GM03348 (cell line): ENCODE measurements at regions not wholly inside any gene's neighbourhood (a gene's known extent, or its start where the extent isn't known, plus 50 kb on each side); places are given as distances from the start of the nearest gene placed in this dataset.
"Not testable (repeated sequence)": the region's sequence is repeated elsewhere in the genome, so short reads cannot be mapped to it uniquely, and the experiment has no call there.

Source experiments
- DNase-seq: peaks from one replicate; pipeline ENCODE4 v3.0.0; 2012; ENCODE audit warnings: low spot score

DNA sequence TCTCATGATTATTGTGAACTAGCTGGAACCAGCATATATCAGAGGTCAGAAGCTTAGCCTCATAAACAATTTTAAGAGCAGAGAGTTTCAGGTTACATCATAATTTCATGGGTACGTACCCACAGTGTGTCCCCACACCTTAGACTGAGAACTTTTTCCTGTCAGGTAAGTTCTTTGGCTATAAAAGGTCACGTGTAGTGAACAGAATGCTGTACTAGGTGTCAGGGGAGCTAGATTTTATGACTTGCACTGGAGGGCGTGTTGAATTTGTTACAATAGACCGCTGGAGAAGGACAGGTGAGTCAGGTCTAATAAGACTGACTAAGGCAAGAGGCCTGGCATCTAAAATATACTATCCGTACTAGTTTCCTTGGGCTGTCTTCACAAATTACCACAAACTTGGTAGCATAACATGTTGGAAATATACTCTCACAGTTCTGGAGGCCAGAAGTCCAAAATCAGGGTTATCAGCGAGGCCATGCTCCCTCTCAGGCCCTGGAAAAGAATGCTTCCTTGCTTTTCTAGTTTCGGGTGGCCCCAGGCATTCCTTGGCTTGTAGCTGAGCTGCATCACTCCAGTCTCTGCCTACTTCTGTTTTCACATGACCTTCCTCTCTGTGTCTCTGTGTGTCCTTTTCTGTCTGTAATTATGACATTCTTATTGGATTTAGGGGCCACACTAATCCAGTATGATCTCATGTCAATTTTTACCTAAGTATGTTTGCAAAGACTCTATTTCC is 512.0 kb upstream of the NR3C2 start:
- DNase-seq: no peak

DNA sequence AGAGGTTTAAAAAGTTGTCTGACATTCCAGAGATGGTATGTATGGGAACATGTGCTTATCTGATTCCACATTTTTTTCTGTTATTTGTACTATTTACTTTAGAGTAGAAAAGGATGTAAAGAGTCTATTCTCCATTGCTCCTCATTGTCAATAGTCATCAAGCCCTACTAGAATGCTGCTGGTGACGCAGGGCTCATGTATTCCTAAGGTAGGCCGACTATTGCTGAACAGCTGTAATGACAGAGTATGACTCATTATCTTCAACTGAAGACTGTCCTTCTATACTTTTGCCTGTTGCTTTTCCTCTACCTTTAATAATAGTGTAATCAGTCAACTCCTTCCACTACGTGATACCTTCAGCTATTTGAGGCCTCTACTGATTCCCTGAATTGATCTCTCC is 509.1 kb upstream of the NR3C2 start:
- no peak for DNase-seq

DNA sequence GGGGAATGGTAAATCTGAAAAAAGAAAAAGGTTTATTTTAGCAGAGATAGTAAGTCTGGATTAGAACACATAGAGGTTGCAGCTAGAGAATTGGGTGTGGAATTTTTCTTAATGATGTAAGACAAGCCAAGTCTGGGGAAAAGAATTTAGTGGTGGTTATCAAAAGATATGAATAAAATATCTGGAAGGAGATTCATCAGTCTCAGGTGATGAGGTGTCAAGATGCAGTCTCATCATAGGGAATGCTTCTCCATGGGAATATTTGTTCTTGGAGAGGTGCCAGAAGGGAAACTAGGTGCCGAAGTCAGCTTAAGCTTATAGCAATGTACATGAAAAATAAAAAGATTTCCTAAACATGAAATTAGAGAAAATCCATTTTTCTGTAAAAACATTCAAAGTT is 504.1 kb upstream of the NR3C2 start:
- no peak for DNase-seq

DNA sequence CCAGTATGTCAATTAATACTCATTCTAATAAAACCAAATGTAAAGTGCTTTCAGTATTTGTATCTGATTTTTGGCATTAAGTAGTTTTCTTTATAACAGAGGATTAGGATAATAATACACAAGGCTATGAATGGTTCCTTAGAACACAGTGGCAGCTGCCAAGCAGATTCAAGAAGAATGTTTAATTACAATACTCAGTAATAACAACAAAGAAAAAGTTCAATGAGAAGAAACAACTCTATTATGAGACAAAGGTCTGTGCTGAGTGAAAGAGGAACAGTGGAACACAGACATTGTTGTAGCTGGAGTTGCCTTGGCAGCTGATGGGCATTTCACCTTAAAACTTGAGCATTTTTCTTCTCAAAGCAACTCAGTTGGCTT is 502.6 kb upstream of the NR3C2 start:
- no peak for DNase-seq

DNA sequence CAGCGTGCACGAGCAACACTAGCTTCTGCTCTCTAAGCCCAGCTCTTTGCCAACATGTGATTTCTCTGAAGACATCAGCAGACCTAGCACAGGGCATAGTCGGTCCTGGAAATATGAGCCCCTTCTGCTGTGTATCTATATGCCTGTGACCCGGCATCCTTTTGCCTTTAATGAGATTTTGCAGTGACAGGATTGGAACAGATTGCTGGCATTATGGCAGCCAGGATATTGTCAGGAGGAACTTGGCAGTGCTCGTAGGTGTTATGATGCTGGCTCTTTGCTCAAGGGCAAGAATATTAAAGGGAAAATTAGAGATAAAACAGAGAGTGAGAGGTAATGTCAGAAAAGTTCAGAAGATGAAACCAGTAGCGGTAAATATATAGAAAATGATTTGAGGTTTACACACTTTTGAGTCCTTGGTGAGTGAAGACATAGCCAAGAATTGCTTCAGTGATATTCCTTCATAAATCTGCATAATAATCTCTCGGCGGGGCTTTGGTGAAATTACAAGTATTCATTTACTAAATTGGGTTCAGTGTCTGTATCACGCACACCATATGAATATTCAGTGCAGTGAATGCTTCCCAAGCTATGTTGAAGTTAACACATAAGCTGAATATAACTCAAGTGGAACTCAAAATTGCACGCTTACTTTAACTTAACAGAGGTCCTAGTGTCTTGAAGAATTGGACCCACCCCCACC is 502.1 kb upstream of the NR3C2 start:
- DNase-seq: no peak

DNA sequence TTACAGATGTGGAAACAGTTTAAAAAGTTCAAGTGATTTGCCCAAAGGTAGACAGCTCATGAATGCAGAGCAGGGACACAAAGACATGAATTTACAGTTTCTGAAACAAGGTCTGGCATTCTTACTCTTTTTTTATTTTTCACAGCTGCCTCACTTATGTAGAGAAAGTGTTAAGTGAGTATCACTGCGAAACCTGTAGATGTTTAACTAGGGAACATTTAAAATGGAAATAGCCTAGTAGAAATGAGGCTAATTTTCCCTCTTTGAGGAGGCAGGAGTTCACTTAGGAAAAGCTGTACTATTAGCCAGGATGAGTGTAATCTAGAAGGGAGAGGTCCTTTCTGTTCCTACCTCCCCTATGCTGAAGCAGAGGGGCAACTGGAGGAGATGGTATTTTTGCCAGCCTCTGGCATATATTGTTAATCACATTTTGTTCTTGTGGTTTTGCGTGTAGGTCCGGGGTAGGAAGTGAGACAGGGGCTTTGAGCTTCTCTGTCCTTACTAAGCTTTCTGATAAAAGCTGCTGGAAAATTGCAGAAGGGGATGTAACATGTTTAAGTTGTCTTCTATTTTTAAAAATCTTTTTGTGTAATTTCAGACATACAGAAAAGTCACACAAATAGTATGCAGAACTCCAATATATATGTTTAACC is 492.8 kb upstream of the NR3C2 start:
- DNase-seq: no peak

DNA sequence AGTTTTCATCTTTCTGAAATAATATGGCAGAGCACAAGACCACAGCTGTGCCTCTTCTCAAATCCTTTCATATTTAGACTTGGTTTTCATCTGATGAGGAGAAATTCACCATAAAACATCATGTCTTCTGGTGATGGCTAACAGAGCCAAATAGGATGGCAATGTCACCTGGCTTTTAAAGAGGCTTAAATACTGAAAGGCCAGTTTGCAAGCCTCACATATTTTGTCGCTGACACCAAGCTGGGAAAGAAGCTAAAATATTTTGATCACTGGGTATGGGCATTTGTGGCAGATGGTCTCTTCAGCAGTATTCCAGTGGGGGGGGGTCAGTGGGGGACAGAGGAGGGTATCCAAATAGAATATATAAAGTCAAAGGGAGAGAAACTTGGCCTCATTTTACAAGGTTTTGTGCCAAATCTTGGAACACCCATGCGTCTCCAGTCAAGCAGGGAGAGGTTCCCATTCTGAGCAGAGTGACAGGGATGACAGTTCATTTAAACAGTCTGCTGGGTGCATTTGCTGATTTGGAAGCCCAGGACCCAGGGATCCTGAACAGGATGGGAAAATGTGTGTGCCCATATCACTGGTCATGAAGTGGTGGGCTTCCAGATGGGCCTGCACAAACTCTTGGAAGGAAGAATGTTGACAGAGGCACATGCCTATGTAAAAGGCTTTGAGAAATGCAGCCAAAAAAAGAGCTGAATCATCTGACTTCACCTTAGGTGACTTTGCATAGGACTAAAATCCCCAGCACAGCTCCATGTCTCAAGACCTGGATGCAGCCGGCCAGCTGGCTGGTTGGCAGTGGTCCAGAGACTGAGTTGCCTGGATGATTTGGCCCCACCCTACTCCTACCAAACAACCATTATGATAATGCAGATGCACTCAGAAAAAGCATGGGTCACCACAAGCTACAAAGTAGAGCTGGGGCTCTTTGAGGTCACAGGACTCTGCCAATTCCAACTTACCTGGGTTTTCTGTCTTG is 484.4 kb upstream of the NR3C2 start:
- peak; percentile 11 for DNase-seq

DNA sequence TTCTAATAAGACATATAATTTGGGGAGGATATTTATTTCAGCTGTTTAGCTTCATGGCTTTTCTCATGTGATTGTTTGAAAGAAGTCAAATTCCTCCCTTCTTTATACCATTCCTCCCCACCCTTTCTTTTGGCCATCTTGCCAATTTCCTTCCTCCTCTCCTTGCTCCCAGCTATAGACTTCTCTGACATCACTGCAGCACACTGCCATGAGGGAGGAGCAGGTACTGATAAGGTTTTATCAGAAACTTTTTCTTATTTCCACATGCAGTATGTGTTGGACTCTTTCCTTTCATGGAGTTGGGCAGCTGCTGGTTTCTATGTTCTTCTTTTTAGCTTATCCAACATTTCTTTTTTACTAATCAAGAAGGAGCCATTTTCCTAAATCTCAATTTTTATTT is 481.7 kb upstream of the NR3C2 start:
- DNase-seq: no peak

DNA sequence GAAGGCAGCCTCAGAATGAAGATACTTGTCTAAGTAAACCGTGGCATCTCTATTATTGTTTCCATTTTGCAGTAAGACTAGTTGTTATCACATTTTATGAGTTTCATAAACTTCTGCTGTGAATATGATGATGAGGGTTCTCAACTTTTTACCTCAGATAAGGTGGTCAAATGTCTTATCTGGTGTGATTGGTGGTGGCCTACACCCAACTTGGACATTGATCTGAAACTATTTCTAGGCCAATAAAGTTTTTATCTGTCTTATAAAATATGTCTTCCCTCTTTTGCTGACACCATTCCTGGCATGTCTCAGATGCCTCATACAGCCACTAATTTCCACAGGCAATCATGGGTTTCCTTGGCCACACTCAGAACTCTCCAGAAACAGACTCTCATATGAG is 480.3 kb upstream of the NR3C2 start:
- no peak for DNase-seq

DNA sequence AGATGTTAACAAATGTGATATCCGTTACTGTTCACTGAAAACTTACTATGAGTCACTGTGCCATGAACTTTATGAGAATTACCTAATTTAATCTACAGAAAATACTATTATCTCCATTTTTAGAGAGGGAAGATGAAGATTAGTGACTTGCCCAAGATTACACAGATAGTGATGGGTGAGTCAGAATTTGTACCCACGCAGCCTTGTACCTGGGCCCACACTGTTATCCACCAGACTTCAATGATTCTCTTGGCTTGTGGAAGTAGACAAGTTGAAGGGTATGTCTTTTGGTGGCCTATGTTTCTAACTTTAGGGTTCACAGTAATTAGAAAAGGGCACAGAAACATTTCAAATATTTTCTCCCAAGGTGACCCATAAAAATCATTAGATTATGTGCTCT is 472.5 kb upstream of the NR3C2 start:
- no peak for DNase-seq

DNA sequence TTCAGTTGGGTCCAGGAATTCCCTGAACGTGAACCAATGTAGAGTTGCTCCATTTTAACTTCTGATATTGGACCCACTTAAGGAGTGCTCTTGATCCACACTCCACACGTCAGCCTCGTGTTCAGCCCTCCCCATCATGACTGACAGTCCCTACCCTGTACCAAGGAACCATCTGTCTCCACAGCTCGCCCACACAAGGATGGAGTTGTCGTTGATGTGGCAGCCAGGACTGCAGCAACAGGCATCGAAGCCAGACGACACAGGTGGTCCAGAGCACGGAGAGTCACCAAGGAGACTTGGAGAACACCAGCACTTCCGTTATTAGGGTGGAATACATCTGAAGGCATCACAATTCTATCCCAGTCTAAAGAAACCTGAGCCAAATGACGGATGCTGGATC is 472.1 kb upstream of the NR3C2 start:
- DNase-seq: no peak

DNA sequence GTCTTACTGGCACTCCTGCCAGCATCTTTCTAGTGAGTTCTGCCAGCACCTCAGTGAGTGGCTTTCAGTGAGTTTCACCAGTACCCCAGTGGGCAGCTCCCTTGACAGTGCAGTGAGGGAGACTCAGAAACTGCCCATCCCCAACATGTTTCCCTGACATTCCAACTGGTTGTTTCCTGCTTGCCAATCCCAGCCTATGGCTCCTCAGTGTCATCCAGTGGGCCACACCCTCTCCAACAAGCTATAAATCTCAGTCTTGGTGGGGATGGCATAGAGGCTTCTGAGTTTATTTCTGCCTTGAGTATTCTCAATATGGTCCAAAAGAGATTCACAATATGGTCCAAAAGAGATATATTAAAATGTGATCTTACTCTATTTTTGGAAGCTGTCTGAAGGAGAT is 461.2 kb upstream of the NR3C2 start:
- DNase-seq: no peak

DNA sequence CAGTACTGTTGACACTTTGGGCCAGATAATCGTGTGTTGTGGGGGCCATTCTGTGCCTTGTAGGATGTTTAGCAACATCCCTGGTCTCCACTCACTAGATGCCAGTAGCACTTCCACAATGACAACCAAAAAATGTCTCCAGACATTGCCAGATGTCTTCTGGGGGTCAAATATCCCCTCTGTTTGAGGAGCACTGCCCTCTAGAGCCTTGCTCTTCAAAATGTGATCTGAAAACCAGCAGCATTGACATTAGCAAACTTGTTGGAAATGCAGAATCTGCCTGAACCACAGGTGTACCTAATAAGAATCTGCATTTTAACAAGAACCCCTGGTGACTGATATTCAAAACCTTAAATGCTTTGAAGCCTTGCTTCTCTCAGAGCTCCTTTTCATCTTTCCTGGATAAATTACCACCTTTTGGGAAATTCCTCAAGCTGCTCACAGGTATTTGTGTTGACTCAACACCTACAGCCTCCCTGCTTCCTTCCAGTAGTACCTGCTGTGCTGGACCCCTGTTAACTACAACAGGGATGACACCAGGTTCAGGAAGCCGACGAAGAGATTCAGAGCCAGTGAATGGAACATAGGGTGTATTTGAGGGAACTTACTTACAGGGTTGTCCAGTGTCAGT is 459.0 kb upstream of the NR3C2 start:
- DNase-seq: no peak

DNA sequence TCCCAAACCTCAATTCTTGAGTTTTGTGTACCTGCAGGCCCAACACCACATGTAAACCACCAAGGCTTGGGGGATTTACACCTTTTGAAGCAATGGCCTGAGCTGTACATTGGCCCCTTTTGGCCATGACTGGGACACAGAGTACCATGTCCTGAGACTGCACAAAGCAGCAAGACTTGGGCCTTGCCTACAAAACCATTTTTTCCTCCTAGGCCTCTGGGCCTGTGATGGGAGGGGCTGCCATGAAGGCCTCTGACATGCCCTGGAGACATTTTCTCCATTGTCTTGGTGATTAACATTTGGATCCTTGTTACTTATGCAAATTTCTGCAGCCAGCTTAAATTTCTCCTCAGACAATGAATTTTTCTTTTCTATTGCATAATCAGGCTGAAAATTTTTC is 455.9 kb upstream of the NR3C2 start:
- DNase-seq: not testable (repeated sequence)

DNA sequence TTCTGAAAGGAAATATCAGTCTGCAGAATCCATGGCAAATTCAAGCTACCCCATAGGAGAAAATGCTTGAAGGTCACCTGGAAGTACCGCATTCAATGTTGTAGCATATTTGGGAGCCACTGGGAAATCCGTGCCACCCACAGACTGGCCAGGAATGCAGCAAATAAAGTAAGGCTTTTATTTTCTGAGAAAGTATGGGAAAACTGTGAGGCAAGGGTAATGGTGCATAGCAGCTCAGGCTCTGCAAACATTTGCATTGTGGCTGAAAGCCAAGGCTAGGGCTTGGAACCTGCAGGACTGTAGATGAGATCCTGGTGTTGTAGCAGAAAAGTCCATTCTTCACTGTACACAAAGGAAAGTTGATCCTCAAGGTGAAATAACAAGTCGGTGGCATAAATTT is 450.9 kb upstream of the NR3C2 start:
- no peak for DNase-seq

DNA sequence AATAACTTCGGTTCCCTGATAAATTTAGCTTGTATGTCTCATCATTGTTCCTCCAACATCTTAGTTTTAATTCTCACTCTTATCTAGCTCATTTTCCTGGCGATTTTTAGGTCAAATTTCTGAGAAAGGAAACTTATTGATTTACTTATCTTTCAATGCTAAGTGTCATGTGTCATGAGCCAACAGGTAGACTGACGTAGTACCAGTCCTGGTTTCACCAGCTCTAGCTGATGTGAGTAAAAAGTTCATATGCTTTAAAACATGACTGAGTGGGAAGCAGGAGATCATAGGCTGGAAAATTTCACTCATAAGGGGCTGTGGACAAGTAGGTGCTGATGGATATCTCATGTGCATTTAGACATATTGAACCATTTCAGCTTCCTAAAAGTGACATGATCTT is 441.7 kb upstream of the NR3C2 start:
- no peak for DNase-seq

DNA sequence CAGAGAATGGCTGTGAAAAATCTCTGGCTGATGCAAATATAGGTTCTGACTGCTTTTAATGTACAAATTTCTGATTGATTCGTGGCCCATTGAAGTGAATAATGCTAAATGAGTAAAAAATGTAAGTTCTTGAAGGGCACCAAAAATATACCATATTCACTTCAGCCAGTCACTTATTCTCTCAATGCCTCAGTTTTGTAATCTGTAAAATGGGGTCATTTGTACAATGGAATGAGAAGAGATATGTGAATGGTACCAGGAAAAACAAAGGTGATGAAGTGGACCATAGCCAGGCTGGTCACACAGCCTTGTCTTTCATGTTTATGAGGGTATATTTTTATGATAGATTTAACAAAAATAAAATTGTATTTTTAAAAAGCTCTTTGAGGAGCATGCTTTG is 441.2 kb upstream of the NR3C2 start:
- no peak for DNase-seq

DNA sequence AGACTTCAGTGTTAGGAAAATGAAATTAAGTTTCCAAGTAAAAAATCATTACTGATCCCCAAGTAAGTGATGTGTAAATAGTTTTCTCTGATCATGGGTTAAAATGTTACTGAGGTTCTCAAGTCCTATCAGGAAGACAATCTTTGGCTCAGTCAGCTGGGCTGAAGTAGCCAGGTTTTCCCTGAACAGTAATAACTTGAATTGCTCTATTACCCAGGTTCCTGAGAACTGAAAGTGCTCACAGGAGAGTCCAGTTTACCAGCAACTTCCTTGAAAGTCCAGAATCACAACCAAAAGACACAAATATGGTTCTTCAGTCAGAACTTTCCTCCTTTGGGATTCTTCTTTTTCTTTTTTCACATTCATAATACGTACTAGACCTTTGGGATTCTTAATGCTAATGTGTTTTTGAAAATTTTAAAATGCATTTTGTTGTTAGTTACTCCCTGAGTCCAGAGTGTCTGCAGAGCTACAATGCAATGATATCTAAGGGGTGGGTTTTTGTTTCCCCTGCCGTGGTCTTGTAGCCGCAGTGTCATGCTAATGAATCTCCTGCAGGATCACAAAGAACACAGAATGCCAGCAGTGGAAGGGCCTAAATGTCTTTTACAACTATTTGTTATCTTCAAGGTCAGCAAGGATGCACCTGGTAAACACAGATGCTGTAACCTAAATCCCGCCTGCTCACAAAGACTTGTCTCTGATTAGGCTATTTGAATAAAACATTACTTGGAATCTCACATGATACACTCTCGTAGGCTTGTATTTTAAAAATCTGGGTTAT is 439.8 kb upstream of the NR3C2 start:
- no peak for DNase-seq

DNA sequence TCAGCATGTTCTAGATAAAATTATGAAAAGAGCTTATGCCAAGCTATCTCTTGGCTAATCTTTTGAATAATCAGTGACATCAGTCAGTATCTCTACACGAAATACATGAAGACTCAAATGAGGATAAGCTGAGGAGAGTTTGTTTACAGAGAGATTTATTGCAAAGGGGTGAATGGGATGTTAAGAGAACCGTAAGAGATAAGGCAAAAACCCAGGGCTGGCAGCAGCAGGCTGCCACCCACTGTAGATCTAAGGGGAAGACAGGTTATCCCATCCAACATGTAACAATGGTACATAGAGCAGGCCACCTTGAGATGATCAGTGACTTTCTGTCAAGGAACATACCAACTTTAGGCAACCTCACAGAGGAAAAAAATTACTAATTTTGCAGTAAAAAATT is 432.1 kb upstream of the NR3C2 start:
- DNase-seq: no peak

DNA sequence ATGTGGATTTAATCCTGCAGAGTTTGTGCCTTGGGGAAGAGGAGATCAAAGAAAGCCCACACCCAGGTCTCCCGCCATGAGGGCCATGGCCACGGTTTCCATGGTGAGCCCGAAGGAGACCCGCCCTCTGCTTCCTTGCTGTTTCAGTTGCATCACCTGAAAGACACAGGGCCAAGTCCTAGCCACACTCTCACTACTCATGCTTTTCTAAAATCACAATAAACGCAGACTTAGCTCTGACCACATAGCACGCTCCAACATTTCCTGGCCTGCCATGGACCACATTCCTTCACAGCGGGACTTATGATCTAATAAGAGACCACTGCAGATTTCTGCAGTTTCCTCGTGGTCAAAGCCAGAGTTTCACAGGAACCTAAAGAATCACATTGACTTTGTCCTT is 426.0 kb upstream of the NR3C2 start:
- no peak for DNase-seq

DNA sequence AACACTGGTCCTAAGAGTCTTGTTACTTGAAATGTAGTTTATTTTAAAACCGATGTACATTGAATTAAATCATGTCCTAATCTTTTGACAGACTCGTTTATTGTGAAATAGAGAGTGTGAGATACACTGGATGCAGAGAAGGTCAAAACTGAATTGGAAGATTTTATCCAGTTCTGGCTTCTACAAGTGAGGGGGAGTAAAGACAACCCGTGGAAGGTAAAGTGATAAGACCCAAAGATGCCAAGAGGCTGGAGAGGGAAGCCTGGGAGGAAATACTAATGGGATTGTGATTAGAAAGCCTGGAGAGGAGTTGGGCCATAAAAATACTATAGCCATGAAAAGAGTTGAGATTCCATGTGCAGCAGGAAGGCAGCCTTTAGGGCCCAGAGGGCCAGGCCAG is 424.5 kb upstream of the NR3C2 start:
- DNase-seq: no peak
